Gastroesophageal sphincter (tissue), 4 donors: ENCODE measurements at regions not wholly inside any gene's neighbourhood (a gene's known extent, or its start where the extent isn't known, plus 50 kb on each side); places are given as distances from the start of the nearest gene placed in this dataset.
"Not testable (repeated sequence)": the region's sequence is repeated elsewhere in the genome, so short reads cannot be mapped to it uniquely, and the experiment has no call there.

Source experiments
- ATAC-seq: fragments of 150-250 bp; one replicate; pipeline ENCODE4 v1.9.1; 2016; ENCODE audit warnings: mild to moderate bottlenecking, moderate library complexity
- H3K27ac ChIP-seq, 4 donors: fragments of 200-600 bp; sonication (generic) in 3 of 4; 1 replicate in 3 of 4; 2 replicates in 1 of 4; pipeline ENCODE4 v1.5.1; 2016 to 2019
- H3K27me3 ChIP-seq: fragments of 200-600 bp; sonication (generic); one replicate; pipeline ENCODE4 v1.5.1; 2019
- H3K36me3 ChIP-seq, 2 donors: fragments of 200-600 bp; sonication (generic); one replicate each; pipeline ENCODE4 v1.5.1; 2019; ENCODE audit warnings: control low read depth in 1 of 2
- H3K4me1 ChIP-seq, 3 donors: fragments of 200-600 bp; sonication (generic); 1 replicate in 2 of 3; 2 replicates in 1 of 3; pipeline ENCODE4 v1.5.1; 2016 to 2019; ENCODE audit warnings: control low read depth in 2 of 3
- H3K4me3 ChIP-seq, 2 donors: fragments of 200-600 bp; sonication (generic); one replicate each; pipeline ENCODE4 v1.5.1; 2019; ENCODE audit warnings: mild to moderate bottlenecking in 1 of 2, moderate library complexity in 1 of 2
- H3K9me3 ChIP-seq, 3 donors: fragments of 200-600 bp; sonication (generic); one replicate each; pipeline ENCODE4 v1.5.1; 2017 to 2019; ENCODE audit warnings: control low read depth in 2 of 3
- CTCF ChIP-seq, 4 experiments: fragments of 200-600 bp in 2 of 4; fragments of 450-650 bp in 2 of 4; sonication (generic) in 1 of 4; IDR thresholded peaks; one replicate each; pipeline ENCODE4 v1.5.1; 2017 to 2019; ENCODE audit warnings: antibody characterized with exemption in 4 of 4, mild to moderate bottlenecking in 2 of 4, moderate library complexity in 2 of 4
- EP300 ChIP-seq: sonication (generic); formaldehyde crosslinking; IDR thresholded peaks from one replicate; pipeline ENCODE4 v1.6.1; 2017; ENCODE audit warnings: antibody characterized with exemption, mild to moderate bottlenecking
- POLR2A ChIP-seq, 2 donors: fragments of 450-650 bp; IDR thresholded peaks; one replicate each; pipeline ENCODE4 v1.6.1; 2017; ENCODE audit warnings: antibody characterized with exemption in 2 of 2, mild to moderate bottlenecking in 2 of 2, moderate library complexity in 1 of 2
- POLR2AphosphoS5 ChIP-seq: sonication (generic); formaldehyde crosslinking; IDR thresholded peaks from one replicate; pipeline ENCODE4 v1.6.1; 2017; ENCODE audit warnings: antibody characterized with exemption
- whole genome bisulfite sequencing, 2 donors: methylation state at CpG; one replicate each; pipeline ENCODE4 v1.1.5; 2018; ENCODE audit warnings: low coverage in 1 of 2; 5-methylcytosine and 5-hydroxymethylcytosine counted together

GRCh38 chr6:85278466-85279035 is 171.3 kb upstream of the NT5E start:
- Histone ChIP-seq H3K36me3 (no peaks in the 10 kb centered on the region), H3K27me3 (no peaks in the 10 kb centered on the region), H3K27ac (no peak overlapping the region), H3K9me3 (no peaks in the 10 kb centered on the region), H3K4me1 (no peaks in the 10 kb centered on the region), H3K4me3 (no peak overlapping the region)
- TF ChIP-seq CTCF (IDR thresholded peaks at IDR 0.05), result no peak
- TF ChIP-seq POLR2A (IDR thresholded peaks at IDR 0.05), result no peak
- no peak for TF ChIP-seq EP300
- TF ChIP-seq POLR2AphosphoS5, result no peak
- ATAC-seq, result no peak
- 66 to 70% methylated on average over 3 of the region's 3 CpGs for WGBS, 2 donors

GRCh38 chr6:85276026-85276425 is 173.9 kb upstream of the NT5E start:
- not testable (repeated sequence) for ATAC-seq, H3K27me3 ChIP-seq, H3K4me1 ChIP-seq, H3K4me3 ChIP-seq, H3K27ac ChIP-seq, H3K9me3 ChIP-seq, H3K36me3 ChIP-seq
- WGBS, 2 donors, result 100% methylated on average over 1 of the region's 1 CpG; no CpG with 5 or more reads in 1 of the 2 donors

- Histone ChIP-seq H3K9me3 (no peaks in the 10 kb centered on the region), H3K4me1 (no peaks in the 10 kb centered on the region), H3K27me3 (no peaks in the 10 kb centered on the region), H3K4me3 (no peak overlapping the region), H3K27ac (no peak overlapping the region), H3K36me3 (no peaks in the 10 kb centered on the region)
- no peak for ATAC-seq
- TF ChIP-seq CTCF (IDR thresholded peaks at IDR 0.05), result no peak
- no peak for TF ChIP-seq EP300
- TF ChIP-seq POLR2A (IDR thresholded peaks at IDR 0.05), result no peak
- 62 to 75% methylated on average over 6 of the region's 6 CpGs for WGBS, 2 donors
Observed at GRCh38 chr6:85275338-85275985, 174.4 kb upstream of the NT5E start.

GRCh38 chr6:85273870-85274269 is 176.0 kb upstream of the NT5E start:
- H3K36me3 ChIP-seq, result no peaks in the 10 kb centered on the region
- no peak for TF ChIP-seq CTCF (IDR thresholded peaks at IDR 0.05)
- no peak for TF ChIP-seq POLR2AphosphoS5
- no peak for TF ChIP-seq EP300
- no peak for TF ChIP-seq POLR2A (IDR thresholded peaks at IDR 0.05)
- H3K9me3 ChIP-seq, result no peaks in the 10 kb centered on the region
- H3K27me3 ChIP-seq, result no peaks in the 10 kb centered on the region
- H3K4me1 ChIP-seq, result no peaks in the 10 kb centered on the region
- ATAC-seq, result no peak
- no peak overlapping the region for H3K27ac ChIP-seq
- no peak overlapping the region for H3K4me3 ChIP-seq

- Histone ChIP-seq H3K9me3 (no peaks in the 10 kb centered on the region), H3K4me3 (no peak overlapping the region), H3K36me3 (no peaks in the 10 kb centered on the region), H3K27me3 (no peaks in the 10 kb centered on the region), H3K27ac (no peak overlapping the region), H3K4me1 (no peaks in the 10 kb centered on the region)
- ATAC-seq, result no peak
- WGBS, 2 donors, result 89% methylated on average over 3 of the region's 4 CpGs; no CpG with 5 or more reads in 1 of the 2 donors
- TF ChIP-seq POLR2AphosphoS5, result no peak
- TF ChIP-seq POLR2A (IDR thresholded peaks at IDR 0.05), result no peak
- no peak for TF ChIP-seq CTCF (IDR thresholded peaks at IDR 0.05)
- no peak for TF ChIP-seq EP300
Observed at GRCh38 chr6:85273046-85273445, 176.8 kb upstream of the NT5E start.
